OCI-LY7 (cell line): ENCODE measurements at regions not wholly inside any gene's neighbourhood (a gene's known extent, or its start where the extent isn't known, plus 50 kb on each side); places are given as distances from the start of the nearest gene placed in this dataset.

Experiments used
- BruUV-seq: library from RNA; stranded (reverse); fragments of 400-500 nt; replicated peaks from 2 replicates; lab custom pipeline; 2021; lab: Mats Ljungman, UMichigan
- CTCF ChIA-PET: fragments of 300-600 bp; sonication (Branson Sonifier 250); formaldehyde crosslinking; loops from one replicate; lab custom pipeline; 2022; ENCODE audit warnings: antibody characterized with exemption; ENCODE audit not compliant: unreplicated experiment; lab: Charles Lee
- POLR2A ChIA-PET: fragments of 300-600 bp; sonication (Branson Sonifier 250); formaldehyde crosslinking; loops from one replicate; lab custom pipeline; 2022; ENCODE audit warnings: antibody characterized with exemption; lab: Charles Lee
- DNase-seq: peaks from one replicate; pipeline ENCODE4 v3.0.0-alpha.2; 2015; ENCODE audit warnings: low spot score
- H2AFZ ChIP-seq: fragments of 200-600 bp; sonication (generic), shearing (Covaris generic); 2 replicates; pipeline ENCODE4 v1.6.1; 2014; ENCODE audit warnings: mild to moderate bottlenecking, antibody characterized with exemption, low read length, moderate library complexity
- H3K27ac ChIP-seq: fragments of 200-600 bp; sonication (generic); 2 replicates; pipeline ENCODE4 v1.5.1; 2014; ENCODE audit warnings: mixed run types, low read depth, mild to moderate bottlenecking, moderate library complexity, low read length, inconsistent platforms; ENCODE audit not compliant: poor library complexity, severe bottlenecking
- H3K36me3 ChIP-seq: fragments of 200-600 bp; sonication (generic); 2 replicates; pipeline ENCODE4 v1.6.1; 2014; ENCODE audit warnings: mild to moderate bottlenecking, antibody characterized with exemption, low read length, moderate library complexity, mixed read lengths; ENCODE audit not compliant: insufficient read depth
- H3K4me1 ChIP-seq: fragments of 200-600 bp; sonication (generic); 2 replicates; pipeline ENCODE4 v1.5.1; 2014; ENCODE audit warnings: mild to moderate bottlenecking, low read length; ENCODE audit not compliant: insufficient read depth, poor library complexity, severe bottlenecking
- H3K4me2 ChIP-seq: fragments of 200-600 bp; sonication (generic); 2 replicates; pipeline ENCODE4 v1.6.1; 2014; ENCODE audit warnings: mild to moderate bottlenecking, low read length
- H3K4me3 ChIP-seq: fragments of 200-600 bp; sonication (generic); 2 replicates; pipeline ENCODE4 v1.5.1; 2014; ENCODE audit warnings: mild to moderate bottlenecking, low read depth, low read length; ENCODE audit not compliant: poor library complexity, severe bottlenecking
- H3K79me2 ChIP-seq: fragments of 200-600 bp; sonication (generic); 2 replicates; pipeline ENCODE4 v1.6.1; 2016; ENCODE audit warnings: low read depth, mild to moderate bottlenecking, low read length, moderate library complexity, mixed read lengths; ENCODE audit not compliant: insufficient read depth
- H3K9me2 ChIP-seq: fragments of 200-600 bp; sonication (generic); 2 replicates; pipeline ENCODE4 v1.6.1; 2016; ENCODE audit warnings: mild to moderate bottlenecking, low read length, mixed read lengths; ENCODE audit not compliant: insufficient read depth
- H3K9me3 ChIP-seq: fragments of 200-600 bp; sonication (generic); 2 replicates; pipeline ENCODE4 v1.6.1; 2014; ENCODE audit warnings: mild to moderate bottlenecking, mixed run types, low read length, mixed read lengths
- H4K20me1 ChIP-seq: fragments of 200-600 bp; sonication (generic); 2 replicates; pipeline ENCODE4 v1.6.1; 2014; ENCODE audit warnings: mild to moderate bottlenecking, antibody characterized with exemption, low read length, moderate library complexity, mixed read lengths; ENCODE audit not compliant: insufficient read depth
- CTCF ChIP-seq: fragments of 200-600 bp; sonication (generic); conservative IDR thresholded peaks from 2 replicates; pipeline ENCODE4 v1.5.1; 2014; ENCODE audit warnings: mild to moderate bottlenecking, antibody characterized with exemption, low read length, moderate library complexity, mixed read lengths
- EZH2phosphoT487 ChIP-seq: fragments of 200-600 bp; sonication (generic); IDR thresholded peaks from 2 replicates; pipeline ENCODE4 v1.6.1; 2018; ENCODE audit warnings: low read depth, borderline replicate concordance, mild to moderate bottlenecking, mixed run types, antibody characterized with exemption, low read length, moderate library complexity, mixed read lengths
- intact Hi-C: fragments of 100-400 bp; cut with micrococcal nuclease; formaldehyde crosslinking; loops from one replicate; pipeline ENCODE4 v1.10.0; 2022; ENCODE audit not compliant: unreplicated experiment

- no TSS peak for BruUV-seq
- DNase-seq = no peak
Observed at GRCh38 chr3:104066658-104067057, 1300.1 kb upstream of the ALCAM start.

GRCh38 chr3:104069114-104069513 is 1297.6 kb upstream of the ALCAM start:
- no peaks in the 10 kb centered on the region for H3K36me3 ChIP-seq
- intact Hi-C loops = no loop called here
- TF ChIP-seq EZH2phosphoT487 (no peak), CTCF (no peak)
- no peaks in the 10 kb centered on the region for H3K9me3 ChIP-seq
- no peak overlapping the region for H3K4me3 ChIP-seq
- no peak overlapping the region for H3K4me2 ChIP-seq
- ChIA-PET CTCF (no interaction called here), POLR2A (interaction anchor here (1.3 kb wide), 1 partner anchor 15 kb away, joined by 5 read pairs; no protein-coding TSS in a partner anchor)
- H3K79me2 ChIP-seq = no peaks in the 10 kb centered on the region
- H3K4me1 ChIP-seq = no peaks in the 10 kb centered on the region
- no peak for DNase-seq
- no peak overlapping the region for H3K27ac ChIP-seq
- H3K9me2 ChIP-seq = no peaks in the 10 kb centered on the region
- BruUV-seq = no TSS peak
- no peak overlapping the region for H2AFZ ChIP-seq
- no peaks in the 10 kb centered on the region for H4K20me1 ChIP-seq

More at GRCh38 chr3:104066658-104067057, 1300.1 kb upstream of the ALCAM start:
- Histone ChIP-seq H4K20me1 (no peaks in the 10 kb centered on the region), H3K4me3 (no peak overlapping the region), H3K36me3 (no peaks in the 10 kb centered on the region), H3K4me1 (no peaks in the 10 kb centered on the region), H3K4me2 (no peak overlapping the region), H3K27ac (no peak overlapping the region), H2AFZ (no peak overlapping the region), H3K9me2 (no peaks in the 10 kb centered on the region), H3K9me3 (no peaks in the 10 kb centered on the region), H3K79me2 (no peaks in the 10 kb centered on the region)
- ChIA-PET POLR2A (no interaction called here), CTCF (no interaction called here)
- no peak for TF ChIP-seq CTCF
- TF ChIP-seq EZH2phosphoT487 = no peak
- intact Hi-C loops = no loop called here

DNA sequence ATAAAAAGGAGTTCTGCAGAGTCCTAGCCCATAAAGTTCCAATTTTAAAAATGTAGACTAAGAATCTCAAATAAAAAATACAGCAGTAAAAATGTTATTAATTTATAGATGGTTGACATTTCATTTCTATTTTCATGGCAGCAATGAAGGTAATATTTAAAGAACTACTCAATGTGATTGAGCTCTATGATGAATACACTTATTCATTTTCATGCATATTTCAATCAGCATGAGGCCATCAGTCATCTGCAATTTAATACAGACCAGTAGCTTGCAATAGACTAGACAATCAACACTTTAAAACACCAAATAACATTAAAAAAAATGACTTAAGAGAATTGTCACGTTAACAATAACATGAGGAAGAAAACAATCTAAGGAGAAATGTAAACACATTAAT is 1295.8 kb upstream of the ALCAM start:
- Histone ChIP-seq H3K9me3 (no peaks in the 10 kb centered on the region), H3K27ac (no peak overlapping the region), H3K4me1 (no peaks in the 10 kb centered on the region), H2AFZ (no peak overlapping the region), H3K9me2 (no peaks in the 10 kb centered on the region), H3K4me2 (no peak overlapping the region), H3K79me2 (no peaks in the 10 kb centered on the region), H3K4me3 (no peak overlapping the region), H4K20me1 (no peaks in the 10 kb centered on the region), H3K36me3 (no peaks in the 10 kb centered on the region)
- ChIA-PET CTCF (no interaction called here), POLR2A (interaction anchor here (0.9 kb wide), 1 partner anchor 15 kb away, joined by 4 read pairs; no protein-coding TSS in a partner anchor)
- TF ChIP-seq CTCF (no peak), EZH2phosphoT487 (no peak)
- intact Hi-C loops = no loop called here
- DNase-seq = no peak
- no TSS peak for BruUV-seq
